ENCODE measurements at regions not wholly inside any gene's neighbourhood (a gene's known extent, or its start where the extent isn't known, plus 50 kb on each side); places are given as distances from the start of the nearest gene placed in this dataset.

- H2BK15ac ChIP-seq (replicated peaks; ENCODE audit: low read depth), result no peak overlapping the region
- DNase-seq, result no peak
- no peak overlapping the region for H3K9ac ChIP-seq (ENCODE audit: low read length)
- H3K79me2 ChIP-seq (ENCODE audit: control insufficient read depth, insufficient read depth, low read length), result no peaks in the 10 kb centered on the region
- H3K27ac ChIP-seq (ENCODE audit: low read depth, low read length), result no peak overlapping the region
- H2BK120ac ChIP-seq (ENCODE audit: low read depth, low read length), result no peak overlapping the region
- H3K4me3 ChIP-seq (ENCODE audit: low read length), result no peak overlapping the region
- no peak overlapping the region for H4K5ac ChIP-seq (ENCODE audit: low read length)
- whole genome bisulfite sequencing (ENCODE audit: extremely low coverage, insufficient coverage, low lambda C conversion rate), result no CpG with 5 or more reads among the region's 7 CpGs
- no peak overlapping the region for H3K18ac ChIP-seq (ENCODE audit: low read length)
- H3K79me1 ChIP-seq (ENCODE audit: low read length), result no peaks in the 10 kb centered on the region
- no peak overlapping the region for H3K56ac ChIP-seq (ENCODE audit: low read length)
- no peak overlapping the region for H4K8ac ChIP-seq (ENCODE audit: low read depth, low read length)
- H2BK5ac ChIP-seq (ENCODE audit: low read length), result no peak overlapping the region
- H3K36me3 ChIP-seq (ENCODE audit: control insufficient read depth, insufficient read depth, low read length), result no peaks in the 10 kb centered on the region
- no peak overlapping the region for H3K23ac ChIP-seq (ENCODE audit: low read length)
- H3K4ac ChIP-seq (ENCODE audit: low read depth, low read length), result no peak overlapping the region
- H2AK5ac ChIP-seq (ENCODE audit: low read length), result no peak overlapping the region
- H3K4me1 ChIP-seq (ENCODE audit: control insufficient read depth, low read depth, low read length), result no peaks in the 10 kb centered on the region
- H3K27me3 ChIP-seq (ENCODE audit: insufficient read depth, low read length, poor library complexity), result no peaks in the 10 kb centered on the region
- H3K4me2 ChIP-seq (ENCODE audit: low read length), result no peak overlapping the region
Measured at GRCh38 chr12:98253207-98254037, 262.0 kb upstream of the TMPO start.

GRCh38 chr12:98256830-98257229 is 258.6 kb upstream of the TMPO start:
- H3K18ac ChIP-seq (ENCODE audit: low read length), result no peak overlapping the region
- H4K5ac ChIP-seq (ENCODE audit: low read length), result no peak overlapping the region
- H3K27me3 ChIP-seq (ENCODE audit: insufficient read depth, low read length, poor library complexity), result no peaks in the 10 kb centered on the region
- H2BK5ac ChIP-seq (ENCODE audit: low read length), result no peak overlapping the region
- no CpG with 5 or more reads among the region's 1 CpG for whole genome bisulfite sequencing (ENCODE audit: extremely low coverage, insufficient coverage, low lambda C conversion rate)
- no peaks in the 10 kb centered on the region for H3K4me1 ChIP-seq (ENCODE audit: control insufficient read depth, low read depth, low read length)
- peak; percentile 25 for DNase-seq
- H4K8ac ChIP-seq (ENCODE audit: low read depth, low read length), result no peak overlapping the region
- H3K9ac ChIP-seq (ENCODE audit: low read length), result no peak overlapping the region
- H3K23ac ChIP-seq (ENCODE audit: low read length), result no peak overlapping the region
- no peak overlapping the region for H3K4me3 ChIP-seq (ENCODE audit: low read length)
- no peaks in the 10 kb centered on the region for H3K79me2 ChIP-seq (ENCODE audit: control insufficient read depth, insufficient read depth, low read length)
- no peaks in the 10 kb centered on the region for H3K36me3 ChIP-seq (ENCODE audit: control insufficient read depth, insufficient read depth, low read length)
- H2AK5ac ChIP-seq (ENCODE audit: low read length), result no peak overlapping the region
- no peak overlapping the region for H3K56ac ChIP-seq (ENCODE audit: low read length)
- H3K4ac ChIP-seq (ENCODE audit: low read depth, low read length), result no peak overlapping the region
- H2BK120ac ChIP-seq (ENCODE audit: low read depth, low read length), result no peak overlapping the region
- no peaks in the 10 kb centered on the region for H3K79me1 ChIP-seq (ENCODE audit: low read length)
- H2BK15ac ChIP-seq (replicated peaks; ENCODE audit: low read depth), result peak overlapping the region; percentile 8
- H3K27ac ChIP-seq (ENCODE audit: low read depth, low read length), result no peak overlapping the region
- H3K4me2 ChIP-seq (ENCODE audit: low read length), result no peak overlapping the region

GRCh38 chr12:98259693-98260092 is 255.7 kb upstream of the TMPO start:
- no peak overlapping the region for H4K8ac ChIP-seq (ENCODE audit: low read depth, low read length)
- no peak overlapping the region for H3K4me2 ChIP-seq (ENCODE audit: low read length)
- no peak overlapping the region for H2BK5ac ChIP-seq (ENCODE audit: low read length)
- no peak for DNase-seq
- no peak overlapping the region for H3K56ac ChIP-seq (ENCODE audit: low read length)
- no peak overlapping the region for H3K4me3 ChIP-seq (ENCODE audit: low read length)
- H3K36me3 ChIP-seq (ENCODE audit: control insufficient read depth, insufficient read depth, low read length), result no peaks in the 10 kb centered on the region
- H3K27me3 ChIP-seq (ENCODE audit: insufficient read depth, low read length, poor library complexity), result no peaks in the 10 kb centered on the region
- H3K79me1 ChIP-seq (ENCODE audit: low read length), result no peaks in the 10 kb centered on the region
- H2BK120ac ChIP-seq (ENCODE audit: low read depth, low read length), result no peak overlapping the region
- no peak overlapping the region for H3K23ac ChIP-seq (ENCODE audit: low read length)
- no peak overlapping the region for H3K18ac ChIP-seq (ENCODE audit: low read length)
- no peak overlapping the region for H3K9ac ChIP-seq (ENCODE audit: low read length)
- WGBS (ENCODE audit: extremely low coverage, insufficient coverage, low lambda C conversion rate), result no CpG with 5 or more reads among the region's 5 CpGs
- no peak overlapping the region for H2BK15ac ChIP-seq (replicated peaks; ENCODE audit: low read depth)
- no peak overlapping the region for H3K4ac ChIP-seq (ENCODE audit: low read depth, low read length)
- peaks cover 4% of the 10 kb centered on the region for H3K4me1 ChIP-seq (ENCODE audit: control insufficient read depth, low read depth, low read length)
- no peak overlapping the region for H2AK5ac ChIP-seq (ENCODE audit: low read length)
- no peaks in the 10 kb centered on the region for H3K79me2 ChIP-seq (ENCODE audit: control insufficient read depth, insufficient read depth, low read length)
- no peak overlapping the region for H3K27ac ChIP-seq (ENCODE audit: low read depth, low read length)
- no peak overlapping the region for H4K5ac ChIP-seq (ENCODE audit: low read length)

- H2AK5ac ChIP-seq (ENCODE audit: low read length), result no peak overlapping the region
- no peak overlapping the region for H3K18ac ChIP-seq (ENCODE audit: low read length)
- no peak overlapping the region for H3K23ac ChIP-seq (ENCODE audit: low read length)
- no CpG with 5 or more reads among the region's 5 CpGs for WGBS (ENCODE audit: extremely low coverage, insufficient coverage, low lambda C conversion rate)
- H2BK120ac ChIP-seq (ENCODE audit: low read depth, low read length), result no peak overlapping the region
- no peaks in the 10 kb centered on the region for H3K79me1 ChIP-seq (ENCODE audit: low read length)
- no peak overlapping the region for H3K4me2 ChIP-seq (ENCODE audit: low read length)
- no peak overlapping the region for H4K8ac ChIP-seq (ENCODE audit: low read depth, low read length)
- no peaks in the 10 kb centered on the region for H3K36me3 ChIP-seq (ENCODE audit: control insufficient read depth, insufficient read depth, low read length)
- peaks cover 4% of the 10 kb centered on the region for H3K4me1 ChIP-seq (ENCODE audit: control insufficient read depth, low read depth, low read length)
- H3K4me3 ChIP-seq (ENCODE audit: low read length), result no peak overlapping the region
- no peak overlapping the region for H3K9ac ChIP-seq (ENCODE audit: low read length)
- no peak overlapping the region for H3K56ac ChIP-seq (ENCODE audit: low read length)
- H3K27me3 ChIP-seq (ENCODE audit: insufficient read depth, low read length, poor library complexity), result no peaks in the 10 kb centered on the region
- no peak for DNase-seq
- H2BK5ac ChIP-seq (ENCODE audit: low read length), result no peak overlapping the region
- no peaks in the 10 kb centered on the region for H3K79me2 ChIP-seq (ENCODE audit: control insufficient read depth, insufficient read depth, low read length)
- H2BK15ac ChIP-seq (replicated peaks; ENCODE audit: low read depth), result no peak overlapping the region
- H4K5ac ChIP-seq (ENCODE audit: low read length), result no peak overlapping the region
- no peak overlapping the region for H3K4ac ChIP-seq (ENCODE audit: low read depth, low read length)
- no peak overlapping the region for H3K27ac ChIP-seq (ENCODE audit: low read depth, low read length)
Measured at GRCh38 chr12:98260276-98260675, 255.1 kb upstream of the TMPO start.

GRCh38 chr12:98262902-98263301 is 252.5 kb upstream of the TMPO start:
- H4K5ac ChIP-seq (ENCODE audit: low read length), result no peak overlapping the region
- H3K27me3 ChIP-seq (ENCODE audit: insufficient read depth, low read length, poor library complexity), result no peaks in the 10 kb centered on the region
- no peak overlapping the region for H3K27ac ChIP-seq (ENCODE audit: low read depth, low read length)
- H3K18ac ChIP-seq (ENCODE audit: low read length), result peak overlapping the region; percentile 54
- H3K4me2 ChIP-seq (ENCODE audit: low read length), result no peak overlapping the region
- H3K4ac ChIP-seq (ENCODE audit: low read depth, low read length), result no peak overlapping the region
- H2BK5ac ChIP-seq (ENCODE audit: low read length), result no peak overlapping the region
- H2AK5ac ChIP-seq (ENCODE audit: low read length), result no peak overlapping the region
- no peaks in the 10 kb centered on the region for H3K79me2 ChIP-seq (ENCODE audit: control insufficient read depth, insufficient read depth, low read length)
- no peaks in the 10 kb centered on the region for H3K79me1 ChIP-seq (ENCODE audit: low read length)
- H3K36me3 ChIP-seq (ENCODE audit: control insufficient read depth, insufficient read depth, low read length), result no peaks in the 10 kb centered on the region
- H4K8ac ChIP-seq (ENCODE audit: low read depth, low read length), result no peak overlapping the region
- no CpG with 5 or more reads among the region's 6 CpGs for WGBS (ENCODE audit: extremely low coverage, insufficient coverage, low lambda C conversion rate)
- no peak overlapping the region for H3K23ac ChIP-seq (ENCODE audit: low read length)
- no peak overlapping the region for H3K9ac ChIP-seq (ENCODE audit: low read length)
- H2BK15ac ChIP-seq (replicated peaks; ENCODE audit: low read depth), result no peak overlapping the region
- H3K56ac ChIP-seq (ENCODE audit: low read length), result no peak overlapping the region
- DNase-seq, result peak; percentile 70
- no peak overlapping the region for H2BK120ac ChIP-seq (ENCODE audit: low read depth, low read length)
- peaks cover 4% of the 10 kb centered on the region for H3K4me1 ChIP-seq (ENCODE audit: control insufficient read depth, low read depth, low read length)
- no peak overlapping the region for H3K4me3 ChIP-seq (ENCODE audit: low read length)

Measured in mesendoderm (in vitro differentiated cells).